Ishikawa (cell line): ENCODE measurements at regions not wholly inside any gene's neighbourhood (a gene's known extent, or its start where the extent isn't known, plus 50 kb on each side); places are given as distances from the start of the nearest gene placed in this dataset.

Experiments used
- CEBPB ChIP-seq: IDR thresholded peaks from 2 replicates; pipeline ENCODE4 v1.6.1; 2012
- CREB1 ChIP-seq: IDR thresholded peaks from 2 replicates; pipeline ENCODE4 v1.6.1; 2012; ENCODE audit warnings: low read depth
- EGR1 ChIP-seq: IDR thresholded peaks from 2 replicates; pipeline ENCODE4 v1.6.1; 2012
- EP300 ChIP-seq: IDR thresholded peaks from 2 replicates; pipeline ENCODE4 v1.6.1; 2012; ENCODE audit warnings: borderline replicate concordance
- FOXM1 ChIP-seq: IDR thresholded peaks from 2 replicates; pipeline ENCODE4 v1.6.1; 2012; ENCODE audit warnings: low read depth, borderline replicate concordance
- NFIC ChIP-seq: IDR thresholded peaks from 2 replicates; pipeline ENCODE4 v1.6.1; 2012
- RAD21 ChIP-seq: IDR thresholded peaks from 2 replicates; pipeline ENCODE4 v1.6.1; 2012; ENCODE audit warnings: low read depth
- TAF1 ChIP-seq: IDR thresholded peaks from 2 replicates; pipeline ENCODE4 v1.6.1; 2012; ENCODE audit warnings: low read depth, mild to moderate bottlenecking
- TCF12 ChIP-seq: IDR thresholded peaks from 2 replicates; pipeline ENCODE4 v1.6.1; 2012; ENCODE audit warnings: low read depth
- TEAD4 ChIP-seq: IDR thresholded peaks from 2 replicates; pipeline ENCODE4 v1.6.1; 2012
- USF1 ChIP-seq: IDR thresholded peaks from 2 replicates; pipeline ENCODE4 v1.6.1; 2012
- YY1 ChIP-seq: IDR thresholded peaks from 2 replicates; pipeline ENCODE4 v1.6.1; 2012; ENCODE audit warnings: low read depth
- ZBTB7A ChIP-seq: IDR thresholded peaks from 2 replicates; pipeline ENCODE4 v1.6.1; 2012; ENCODE audit warnings: low read depth
- TF ChIP-seq, protein P1 (sequence below): IDR thresholded peaks from 2 replicates; pipeline ENCODE4 v1.6.1; 2012; ENCODE audit warnings: low read depth, mild to moderate bottlenecking
- TF ChIP-seq, protein P2 (sequence below): IDR thresholded peaks from 2 replicates; pipeline ENCODE4 v1.6.1; 2012

GRCh38 chr4:180100433-180101344 lies 2142.5 kb upstream of the TENM3 start:
- no peak for TF ChIP-seq ZBTB7A
- no peak for TF ChIP-seq CREB1
- TF ChIP-seq TEAD4, result no peak
- no peak for TF ChIP-seq NFIC
- no peak for TF ChIP-seq RAD21
- TF ChIP-seq EGR1, result no peak
- TF ChIP-seq EP300, result no peak

DNA sequence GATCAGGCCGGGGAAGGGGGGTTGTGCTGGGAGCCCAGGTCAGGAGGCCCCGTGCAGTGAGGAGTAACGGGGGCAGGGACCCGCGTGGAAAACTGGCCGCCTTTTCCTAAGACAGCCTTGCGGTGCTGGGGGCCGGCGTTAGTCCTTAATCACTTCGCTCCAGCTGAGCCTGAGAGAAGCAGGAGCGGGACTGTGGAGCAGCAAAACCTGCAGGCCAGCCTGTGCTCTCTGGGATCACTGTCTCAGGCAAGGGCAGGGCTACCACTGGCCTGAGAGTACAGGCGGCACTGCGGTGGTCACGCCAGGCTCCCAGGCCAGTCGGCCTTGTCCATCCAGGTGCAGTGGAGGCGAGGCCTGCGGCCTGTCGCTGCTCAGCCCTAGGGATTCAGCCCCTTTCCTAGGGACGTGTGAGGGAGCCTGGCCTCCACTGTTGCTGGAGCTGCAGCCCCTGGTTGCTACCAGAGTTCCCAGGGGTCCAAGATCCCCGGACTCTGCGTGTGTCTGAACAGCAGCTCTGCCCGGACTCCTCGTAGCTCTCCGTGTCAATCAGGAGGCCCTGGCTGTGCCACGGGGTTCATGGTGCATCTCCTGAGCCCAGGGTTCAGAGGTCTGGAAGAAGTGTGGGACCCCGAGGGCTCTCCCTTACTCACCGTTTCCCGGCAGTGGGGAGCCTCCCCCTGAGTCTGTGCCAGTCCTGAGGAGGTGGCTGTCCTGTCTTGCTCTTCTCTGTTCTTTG lies 2141.7 kb upstream of the TENM3 start:
- TF ChIP-seq USF1 (no peak), TCF12 (no peak), CREB1 (no peak), TEAD4 (no peak), YY1 (no peak), FOXM1 (no peak), NFIC (no peak), RAD21 (no peak), EGR1 (no peak), TAF1 (no peak)

DNA sequence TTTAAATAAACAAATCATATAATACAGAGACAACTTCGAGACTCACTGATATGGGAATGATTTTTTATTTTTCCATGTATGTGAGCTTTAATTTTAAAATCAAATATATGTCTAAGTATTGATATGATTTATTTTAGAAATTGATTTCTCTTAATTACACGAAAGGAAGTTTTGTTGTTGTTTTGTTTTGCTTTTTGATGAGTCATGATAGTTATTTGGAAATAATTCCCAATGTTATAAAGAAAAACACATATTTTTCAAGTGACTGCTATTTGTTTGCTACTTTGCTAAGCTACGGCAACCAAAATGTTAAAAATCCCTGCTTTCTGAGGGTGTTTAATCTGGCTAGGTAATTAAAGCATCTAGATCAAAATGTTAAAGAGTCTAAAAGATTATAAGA lies 2139.4 kb upstream of the TENM3 start:
- TF ChIP-seq TEAD4, result no peak
- TF ChIP-seq YY1, result no peak
- TF ChIP-seq TAF1, result no peak
- no peak for TF ChIP-seq FOXM1
- TF ChIP-seq, protein P1, sequence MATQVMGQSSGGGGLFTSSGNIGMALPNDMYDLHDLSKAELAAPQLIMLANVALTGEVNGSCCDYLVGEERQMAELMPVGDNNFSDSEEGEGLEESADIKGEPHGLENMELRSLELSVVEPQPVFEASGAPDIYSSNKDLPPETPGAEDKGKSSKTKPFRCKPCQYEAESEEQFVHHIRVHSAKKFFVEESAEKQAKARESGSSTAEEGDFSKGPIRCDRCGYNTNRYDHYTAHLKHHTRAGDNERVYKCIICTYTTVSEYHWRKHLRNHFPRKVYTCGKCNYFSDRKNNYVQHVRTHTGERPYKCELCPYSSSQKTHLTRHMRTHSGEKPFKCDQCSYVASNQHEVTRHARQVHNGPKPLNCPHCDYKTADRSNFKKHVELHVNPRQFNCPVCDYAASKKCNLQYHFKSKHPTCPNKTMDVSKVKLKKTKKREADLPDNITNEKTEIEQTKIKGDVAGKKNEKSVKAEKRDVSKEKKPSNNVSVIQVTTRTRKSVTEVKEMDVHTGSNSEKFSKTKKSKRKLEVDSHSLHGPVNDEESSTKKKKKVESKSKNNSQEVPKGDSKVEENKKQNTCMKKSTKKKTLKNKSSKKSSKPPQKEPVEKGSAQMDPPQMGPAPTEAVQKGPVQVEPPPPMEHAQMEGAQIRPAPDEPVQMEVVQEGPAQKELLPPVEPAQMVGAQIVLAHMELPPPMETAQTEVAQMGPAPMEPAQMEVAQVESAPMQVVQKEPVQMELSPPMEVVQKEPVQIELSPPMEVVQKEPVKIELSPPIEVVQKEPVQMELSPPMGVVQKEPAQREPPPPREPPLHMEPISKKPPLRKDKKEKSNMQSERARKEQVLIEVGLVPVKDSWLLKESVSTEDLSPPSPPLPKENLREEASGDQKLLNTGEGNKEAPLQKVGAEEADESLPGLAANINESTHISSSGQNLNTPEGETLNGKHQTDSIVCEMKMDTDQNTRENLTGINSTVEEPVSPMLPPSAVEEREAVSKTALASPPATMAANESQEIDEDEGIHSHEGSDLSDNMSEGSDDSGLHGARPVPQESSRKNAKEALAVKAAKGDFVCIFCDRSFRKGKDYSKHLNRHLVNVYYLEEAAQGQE, result no peak
- TF ChIP-seq CREB1, result no peak
- no peak for TF ChIP-seq USF1
- TF ChIP-seq RAD21, result no peak
- TF ChIP-seq TCF12, result no peak
- TF ChIP-seq NFIC, result no peak
- TF ChIP-seq ZBTB7A, result no peak
- TF ChIP-seq EGR1, result no peak

DNA sequence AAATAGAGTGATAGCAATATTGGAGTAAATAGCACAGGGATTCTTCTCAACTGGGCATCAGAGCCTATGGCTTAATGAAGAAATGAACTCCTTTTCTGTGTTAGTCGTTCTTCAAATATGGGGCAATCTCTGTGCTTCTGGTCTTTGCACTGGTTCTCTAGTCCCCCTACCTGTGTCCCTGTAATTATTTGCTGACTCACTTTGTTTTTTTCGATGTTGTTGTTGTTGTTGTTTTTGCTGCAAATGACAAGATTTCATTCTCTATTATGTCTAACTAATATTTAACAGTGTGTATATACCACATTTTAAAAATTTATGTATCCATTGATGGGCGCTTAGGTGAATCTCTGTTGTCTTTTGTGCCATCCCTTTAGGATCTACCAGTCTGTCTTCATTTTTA lies 2137.8 kb upstream of the TENM3 start:
- TF ChIP-seq EGR1 (no peak), YY1 (no peak), TEAD4 (no peak), EP300 (no peak), ZBTB7A (no peak), FOXM1 (no peak), TCF12 (no peak), NFIC (no peak), USF1 (no peak), RAD21 (no peak), CREB1 (no peak), CEBPB (no peak), TAF1 (no peak)
- TF ChIP-seq, protein P2, sequence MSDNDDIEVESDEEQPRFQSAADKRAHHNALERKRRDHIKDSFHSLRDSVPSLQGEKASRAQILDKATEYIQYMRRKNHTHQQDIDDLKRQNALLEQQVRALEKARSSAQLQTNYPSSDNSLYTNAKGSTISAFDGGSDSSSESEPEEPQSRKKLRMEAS, result no peak
- TF ChIP-seq, protein P1, result no peak

DNA sequence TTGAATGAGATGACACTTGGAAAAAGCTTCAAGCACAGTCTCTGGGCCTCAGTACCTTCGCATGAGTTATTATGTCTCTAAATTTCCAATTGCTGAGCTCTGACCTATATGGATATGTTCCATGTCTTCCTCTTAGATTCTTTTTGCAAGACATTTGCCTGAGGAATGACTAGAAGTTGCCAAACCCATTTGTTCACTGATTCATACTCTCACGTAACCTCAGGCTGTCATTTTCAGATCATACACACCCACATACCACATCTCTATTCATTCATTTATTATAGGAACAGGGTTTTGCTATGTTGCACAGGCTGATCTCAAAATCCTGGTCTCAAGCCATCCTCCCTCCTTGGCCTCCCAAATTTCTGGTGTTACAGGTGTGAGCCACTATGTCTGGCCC lies 2137.1 kb upstream of the TENM3 start:
- no peak for TF ChIP-seq EGR1
- TF ChIP-seq YY1, result no peak
- no peak for TF ChIP-seq USF1
- TF ChIP-seq, protein P2, result no peak
- no peak for TF ChIP-seq TEAD4
- no peak for TF ChIP-seq CEBPB
- no peak for TF ChIP-seq TAF1
- no peak for TF ChIP-seq NFIC
- TF ChIP-seq RAD21, result no peak
